H54 (cell line): ENCODE measurements at regions not wholly inside any gene's neighbourhood (a gene's known extent, or its start where the extent isn't known, plus 50 kb on each side); places are given as distances from the start of the nearest gene placed in this dataset.
A peak's percentile ranks its signal among the peaks of the same experiment; 100 is the strongest.

Experiments used
- DNase-seq: peaks from one replicate; pipeline ENCODE4 v3.0.0; 2011; ENCODE audit warnings: low spot score, mixed read lengths; ENCODE audit not compliant: insufficient read length
- FAIRE-seq: peaks from 3 replicates; lab custom pipeline; 2011; peaks lifted over from hg19 to GRCh38; lab: Jason Lieb, UNC
- POLR2A ChIP-seq: IDR thresholded peaks from 2 replicates; pipeline ENCODE4 v1.6.1; 2011; ENCODE audit warnings: low read depth, mild to moderate bottlenecking, low read length

GRCh38 chr2:45289997-45290709, 280.9 kb upstream of the SIX2 start:
- TF ChIP-seq POLR2A, result no peak
- FAIRE-seq (no peak), DNase-seq (no peak)

GRCh38 chr2:45288532-45289417, 279.5 kb upstream of the SIX2 start:
- no peak for DNase-seq

DNA sequence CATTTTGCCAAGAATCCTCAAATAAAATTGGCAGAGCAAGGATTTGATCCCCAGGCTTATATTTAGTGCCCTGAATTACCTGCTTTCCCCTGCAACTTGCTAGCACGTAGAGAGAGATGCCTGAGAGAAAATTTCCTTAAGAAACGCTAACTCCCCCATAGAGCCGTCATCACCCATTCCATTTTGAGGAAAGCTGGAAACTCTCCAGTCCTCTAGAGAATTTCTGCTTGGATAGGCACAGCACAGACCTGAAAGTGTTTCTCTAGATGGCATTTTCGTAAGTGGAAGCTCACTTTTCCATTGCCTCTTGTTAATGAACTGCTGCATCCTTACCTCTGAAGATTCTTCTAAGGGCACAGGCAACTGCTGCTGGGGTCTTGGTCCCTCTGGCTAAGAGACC, 277.8 kb upstream of the SIX2 start:
- TF ChIP-seq POLR2A, result no peak
- DNase-seq (no peak), FAIRE-seq (no peak)

More at GRCh38 chr2:45288532-45289417, 279.5 kb upstream of the SIX2 start:
- no peak for FAIRE-seq
- TF ChIP-seq POLR2A, result no peak

DNA sequence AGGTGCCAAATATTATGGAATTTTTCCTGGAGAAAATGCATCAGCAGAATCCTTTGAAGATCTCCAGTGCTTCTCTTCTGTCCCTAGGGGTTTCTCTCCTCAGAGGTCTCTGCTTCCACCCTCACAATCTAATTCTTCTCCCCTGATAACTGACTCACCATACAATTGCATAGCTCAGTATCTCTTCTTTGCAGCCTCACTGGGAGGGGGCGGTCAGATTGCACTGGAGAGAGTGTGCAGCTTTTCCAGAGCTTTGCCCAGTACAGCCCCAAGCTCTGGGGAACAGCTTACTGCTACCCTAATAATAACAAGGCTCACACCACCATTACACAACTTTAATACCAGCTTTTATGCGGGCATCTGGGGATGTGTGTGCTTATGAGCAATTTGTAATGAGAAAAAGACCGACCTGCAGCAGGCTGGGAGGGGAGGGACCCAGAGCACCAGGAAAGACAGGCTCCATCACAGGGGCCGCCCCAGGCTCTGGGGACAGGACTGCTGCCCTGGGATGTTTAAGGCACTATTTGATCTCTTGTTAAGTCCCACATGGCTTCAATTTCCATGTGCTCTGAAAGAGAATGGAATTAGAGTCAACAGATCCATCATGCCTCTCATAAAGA, 276.6 kb upstream of the SIX2 start:
- FAIRE-seq (no peak), DNase-seq (no peak)
- no peak for TF ChIP-seq POLR2A

DNA sequence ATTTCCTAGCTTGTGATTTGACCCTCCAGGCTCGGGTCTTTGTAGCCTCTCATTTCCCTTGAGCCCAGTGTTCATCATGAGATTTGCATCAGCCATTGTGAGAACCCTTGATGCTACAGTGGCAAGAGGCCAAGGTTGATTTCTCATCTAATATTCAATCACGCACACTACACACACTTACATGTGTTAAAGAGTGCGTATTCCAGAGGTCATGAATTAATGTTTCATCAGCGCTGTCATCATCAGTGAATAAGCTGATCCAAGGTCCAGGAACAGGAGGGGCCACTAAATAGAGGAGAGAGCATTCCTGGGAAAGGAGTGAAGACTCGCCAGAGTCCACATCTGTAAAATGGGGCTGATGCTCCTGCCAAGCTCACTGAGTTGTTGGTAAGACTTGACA, 276.1 kb upstream of the SIX2 start:
- no peak for DNase-seq
- no peak for FAIRE-seq
- TF ChIP-seq POLR2A, result no peak

DNA sequence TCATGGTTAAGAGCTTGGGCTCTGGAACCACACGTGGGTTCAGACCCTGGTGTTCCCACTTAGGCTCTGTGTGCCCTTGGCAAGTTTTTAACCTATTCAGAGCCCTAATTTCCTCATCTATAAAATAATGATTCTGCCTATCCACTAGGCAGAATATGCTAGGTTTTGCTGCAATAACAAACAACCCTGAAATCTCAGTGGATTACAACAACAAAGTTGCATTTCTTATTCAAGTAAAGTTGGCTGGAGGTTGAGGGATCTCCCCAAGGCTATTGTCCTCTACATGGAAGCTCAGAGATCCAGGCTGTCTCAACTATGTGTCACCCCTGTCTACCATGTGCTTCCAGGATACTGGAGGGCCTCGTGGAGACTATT, 275.4 kb upstream of the SIX2 start:
- DNase-seq (no peak), FAIRE-seq (no peak)
- no peak for TF ChIP-seq POLR2A

DNA sequence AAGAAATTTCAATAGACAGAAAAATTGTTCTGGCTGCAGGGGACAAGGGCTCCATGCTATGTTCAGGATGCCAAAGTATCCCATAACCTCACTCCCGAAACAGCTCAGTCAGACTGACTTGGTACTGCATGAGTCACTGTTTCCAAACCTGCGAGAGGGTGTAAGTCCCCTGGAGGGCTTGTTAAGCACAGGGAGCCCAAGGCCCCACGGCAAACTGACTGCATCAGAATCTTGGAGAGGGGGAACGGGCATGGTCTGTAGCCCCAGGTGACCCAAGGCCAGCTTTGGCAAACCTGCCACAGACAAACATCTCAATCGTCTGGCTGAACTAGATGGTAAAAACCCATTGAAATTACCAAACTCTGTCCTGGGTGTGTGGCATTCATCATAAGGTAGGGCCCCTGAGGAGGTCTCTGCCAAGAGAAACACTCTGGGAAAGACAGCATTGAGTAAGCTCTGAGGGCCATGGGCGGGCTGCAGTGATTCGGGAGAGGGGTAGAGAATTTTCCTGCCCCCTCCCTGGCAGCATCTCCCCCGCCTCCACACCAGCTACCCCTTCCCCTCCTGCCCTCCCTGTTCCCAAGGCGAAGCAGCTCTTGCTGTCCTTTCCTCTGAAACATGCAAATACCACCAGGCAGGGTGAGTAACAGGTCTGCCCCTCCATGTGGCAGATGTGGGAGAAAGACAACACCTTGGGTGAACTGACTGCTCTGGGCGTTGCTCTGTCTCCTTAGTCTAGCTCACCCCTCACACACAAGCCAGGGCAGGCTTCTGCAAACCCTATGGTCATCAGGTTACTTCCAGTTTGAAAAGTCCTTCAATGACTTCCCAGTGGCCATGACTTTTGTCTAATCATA, 274.7 kb upstream of the SIX2 start:
- peak; percentile 75 for FAIRE-seq
- TF ChIP-seq POLR2A, result no peak
- DNase-seq, result peak; percentile 57

GRCh38 chr2:45282646-45283045, 273.4 kb upstream of the SIX2 start:
- no peak for TF ChIP-seq POLR2A
- DNase-seq (no peak), FAIRE-seq (no peak)

DNA sequence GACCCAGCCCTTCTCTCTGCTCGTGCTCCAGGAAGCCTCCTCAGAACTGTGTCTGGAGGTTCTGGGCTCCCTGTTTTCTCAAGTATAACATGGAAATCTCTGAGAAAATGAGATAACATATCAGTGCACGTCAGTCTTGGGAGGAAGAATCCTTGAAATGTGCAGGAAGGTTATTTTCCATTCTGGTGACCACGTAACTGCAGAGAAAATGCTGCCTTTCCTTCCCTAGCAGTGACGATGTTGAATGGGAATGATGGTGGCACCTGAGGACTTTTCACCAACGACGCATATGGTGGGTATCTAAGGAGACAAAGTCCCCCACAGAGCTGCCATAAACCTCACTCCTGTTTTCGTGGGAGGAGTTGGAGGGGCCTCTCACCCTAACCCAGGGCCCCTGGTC, 272.1 kb upstream of the SIX2 start:
- no peak for DNase-seq
- TF ChIP-seq POLR2A, result no peak
- FAIRE-seq, result no peak

GRCh38 chr2:45280794-45281193, 271.5 kb upstream of the SIX2 start:
- DNase-seq, result no peak
- no peak for FAIRE-seq
- no peak for TF ChIP-seq POLR2A

DNA sequence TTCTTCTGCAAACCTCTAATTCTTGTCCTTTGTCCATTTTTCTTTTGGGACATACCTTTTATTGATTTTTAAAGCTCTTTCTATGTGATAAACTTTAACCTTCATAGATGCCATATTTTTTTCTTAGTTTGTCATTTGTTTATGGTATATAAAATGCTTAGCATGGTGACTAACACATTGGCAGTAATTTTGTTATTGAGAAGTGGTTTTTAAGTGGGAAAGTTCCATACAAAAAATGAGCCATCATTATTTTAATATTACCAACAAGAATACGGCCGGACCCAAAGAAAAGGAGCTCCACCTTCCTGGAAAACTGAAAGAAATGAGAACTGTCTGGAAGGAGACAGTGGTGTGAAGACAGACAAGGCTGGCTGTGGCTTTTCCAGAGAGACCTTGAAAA, 270.1 kb upstream of the SIX2 start:
- no peak for DNase-seq
- no peak for TF ChIP-seq POLR2A
- no peak for FAIRE-seq

DNA sequence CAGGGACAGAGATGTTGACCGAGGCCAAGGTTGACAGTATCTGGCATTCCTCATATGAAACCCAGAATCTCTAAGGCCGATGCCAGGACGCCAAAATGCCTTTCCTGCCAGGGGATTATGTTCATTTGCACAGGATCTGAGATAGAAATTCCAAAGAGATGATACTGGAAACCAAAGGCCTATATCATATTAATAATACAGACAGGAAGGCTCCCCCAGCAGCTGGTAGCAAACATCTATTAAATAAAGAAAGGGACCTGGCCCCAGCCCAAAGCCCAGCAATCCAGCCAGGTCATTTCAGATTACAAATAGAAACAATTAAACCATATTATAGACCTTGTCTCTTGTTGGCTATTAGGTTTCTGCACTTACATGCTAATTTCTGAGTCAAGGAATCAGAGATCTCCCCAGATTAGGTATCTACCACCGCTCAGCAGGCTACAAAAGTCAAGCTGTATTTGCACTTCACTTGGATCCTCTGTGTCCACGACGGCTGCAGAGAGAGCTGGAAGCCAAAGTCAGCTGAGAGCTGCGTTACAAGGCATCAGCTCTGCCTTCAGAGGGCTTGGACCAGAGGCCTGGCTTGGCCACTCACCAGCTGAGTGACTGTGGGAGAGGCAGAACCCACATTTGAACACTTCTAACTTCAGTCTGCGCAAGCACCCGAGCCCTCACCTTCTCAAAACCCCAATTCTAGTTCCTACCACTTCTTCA, 269.3 kb upstream of the SIX2 start:
- FAIRE-seq, result no peak
- no peak for DNase-seq
- TF ChIP-seq POLR2A, result no peak

DNA sequence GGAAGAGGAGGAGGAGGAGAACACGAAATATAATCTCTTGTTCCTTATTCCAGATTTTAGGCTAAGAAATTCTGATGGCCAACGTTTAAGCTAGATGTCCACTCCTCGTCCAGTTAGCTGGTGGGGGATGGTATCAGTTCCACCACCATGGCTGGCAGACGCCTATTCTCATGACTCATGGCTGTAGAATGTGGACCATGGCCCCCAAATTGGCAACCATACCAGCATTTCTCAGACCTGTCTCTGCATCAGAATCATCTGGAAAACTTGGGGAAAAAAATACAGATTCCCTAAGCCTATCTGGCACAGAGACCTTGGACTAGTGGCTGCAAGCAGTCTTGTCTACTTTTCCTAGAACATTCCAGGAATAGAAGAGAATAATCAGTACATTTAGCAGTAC, 267.7 kb upstream of the SIX2 start:
- no peak for FAIRE-seq
- no peak for DNase-seq
- no peak for TF ChIP-seq POLR2A
